ENCODE measurements at regions not wholly inside any gene's neighbourhood (a gene's known extent, or its start where the extent isn't known, plus 50 kb on each side); places are given as distances from the start of the nearest gene placed in this dataset.

- TF ChIP-seq, protein P1, sequence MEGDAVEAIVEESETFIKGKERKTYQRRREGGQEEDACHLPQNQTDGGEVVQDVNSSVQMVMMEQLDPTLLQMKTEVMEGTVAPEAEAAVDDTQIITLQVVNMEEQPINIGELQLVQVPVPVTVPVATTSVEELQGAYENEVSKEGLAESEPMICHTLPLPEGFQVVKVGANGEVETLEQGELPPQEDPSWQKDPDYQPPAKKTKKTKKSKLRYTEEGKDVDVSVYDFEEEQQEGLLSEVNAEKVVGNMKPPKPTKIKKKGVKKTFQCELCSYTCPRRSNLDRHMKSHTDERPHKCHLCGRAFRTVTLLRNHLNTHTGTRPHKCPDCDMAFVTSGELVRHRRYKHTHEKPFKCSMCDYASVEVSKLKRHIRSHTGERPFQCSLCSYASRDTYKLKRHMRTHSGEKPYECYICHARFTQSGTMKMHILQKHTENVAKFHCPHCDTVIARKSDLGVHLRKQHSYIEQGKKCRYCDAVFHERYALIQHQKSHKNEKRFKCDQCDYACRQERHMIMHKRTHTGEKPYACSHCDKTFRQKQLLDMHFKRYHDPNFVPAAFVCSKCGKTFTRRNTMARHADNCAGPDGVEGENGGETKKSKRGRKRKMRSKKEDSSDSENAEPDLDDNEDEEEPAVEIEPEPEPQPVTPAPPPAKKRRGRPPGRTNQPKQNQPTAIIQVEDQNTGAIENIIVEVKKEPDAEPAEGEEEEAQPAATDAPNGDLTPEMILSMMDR (IDR thresholded peaks at IDR 0.05; ENCODE audit: low read length) = no peak
- TF ChIP-seq EZH2 (IDR thresholded peaks at IDR 0.05; ENCODE audit: borderline replicate concordance, low read length) = no peak
Observed at GRCh38 chr1:118627435-118627834, 360.7 kb downstream of the TBX15 start.
